PC-3 (cell line): ENCODE measurements at regions not wholly inside any gene's neighbourhood (a gene's known extent, or its start where the extent isn't known, plus 50 kb on each side); places are given as distances from the start of the nearest gene placed in this dataset.

Source experiments
- CTCF ChIP-seq: fragments of 300-600 bp; sonication (generic); conservative IDR thresholded peaks from 2 replicates; pipeline ENCODE4 v1.5.1; 2017; ENCODE audit warnings: antibody characterized with exemption, low read depth, mild to moderate bottlenecking, low read length
- EZH2 ChIP-seq: fragments of 300-600 bp; sonication (generic); IDR thresholded peaks from one replicate; pipeline ENCODE4 v1.6.1; 2017; ENCODE audit warnings: antibody characterized with exemption, mild to moderate bottlenecking, low read length; ENCODE audit not compliant: unreplicated experiment

- no peak for TF ChIP-seq EZH2
- no peak for TF ChIP-seq CTCF
These were observed 199.5 kb downstream of the RTP5 start for GRCh38 chr2:242069018-242069417.
